C4-2B (cell line): ENCODE measurements at regions not wholly inside any gene's neighbourhood (a gene's known extent, or its start where the extent isn't known, plus 50 kb on each side); places are given as distances from the start of the nearest gene placed in this dataset.

Experiments
- ZFX ChIP-seq: fragments of 450-650 bp; IDR thresholded peaks from 2 replicates; pipeline ENCODE4 v1.6.1; 2017
- TF ChIP-seq, protein P1 (sequence below): fragments of 450-650 bp; conservative IDR thresholded peaks from 2 replicates; pipeline ENCODE4 v1.5.1; 2017; ENCODE audit warnings: mild to moderate bottlenecking

DNA sequence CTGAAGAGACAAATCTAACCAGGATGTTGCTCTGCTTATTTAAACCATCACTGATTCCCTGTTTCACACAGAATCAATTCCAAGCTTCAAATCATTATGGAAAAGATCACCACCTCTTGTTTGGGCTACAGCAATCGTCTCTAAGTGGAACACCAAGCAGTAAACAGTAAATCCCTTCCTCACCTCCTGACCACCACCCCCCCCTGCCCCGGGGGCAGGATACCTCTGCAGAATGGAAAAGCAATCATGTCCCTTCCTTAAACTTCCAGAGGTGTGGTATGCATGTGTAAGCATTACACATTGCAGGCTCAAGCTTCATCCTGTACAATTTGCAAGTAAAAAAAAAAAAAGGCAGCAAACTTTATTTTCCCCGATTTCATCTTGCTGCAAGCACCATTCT is 373.8 kb downstream of the NPIPA8 start:
- TF ChIP-seq, protein P1, sequence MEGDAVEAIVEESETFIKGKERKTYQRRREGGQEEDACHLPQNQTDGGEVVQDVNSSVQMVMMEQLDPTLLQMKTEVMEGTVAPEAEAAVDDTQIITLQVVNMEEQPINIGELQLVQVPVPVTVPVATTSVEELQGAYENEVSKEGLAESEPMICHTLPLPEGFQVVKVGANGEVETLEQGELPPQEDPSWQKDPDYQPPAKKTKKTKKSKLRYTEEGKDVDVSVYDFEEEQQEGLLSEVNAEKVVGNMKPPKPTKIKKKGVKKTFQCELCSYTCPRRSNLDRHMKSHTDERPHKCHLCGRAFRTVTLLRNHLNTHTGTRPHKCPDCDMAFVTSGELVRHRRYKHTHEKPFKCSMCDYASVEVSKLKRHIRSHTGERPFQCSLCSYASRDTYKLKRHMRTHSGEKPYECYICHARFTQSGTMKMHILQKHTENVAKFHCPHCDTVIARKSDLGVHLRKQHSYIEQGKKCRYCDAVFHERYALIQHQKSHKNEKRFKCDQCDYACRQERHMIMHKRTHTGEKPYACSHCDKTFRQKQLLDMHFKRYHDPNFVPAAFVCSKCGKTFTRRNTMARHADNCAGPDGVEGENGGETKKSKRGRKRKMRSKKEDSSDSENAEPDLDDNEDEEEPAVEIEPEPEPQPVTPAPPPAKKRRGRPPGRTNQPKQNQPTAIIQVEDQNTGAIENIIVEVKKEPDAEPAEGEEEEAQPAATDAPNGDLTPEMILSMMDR, result no peak
- TF ChIP-seq ZFX, result no peak
